Activated gamma-delta T cell (primary cell): ENCODE measurements at regions not wholly inside any gene's neighbourhood (a gene's known extent, or its start where the extent isn't known, plus 50 kb on each side); places are given as distances from the start of the nearest gene placed in this dataset.

Experiments
- DNase-seq: peaks from one replicate; lab custom pipeline; 2025; lab: John Stamatoyannopoulos, UW

DNA sequence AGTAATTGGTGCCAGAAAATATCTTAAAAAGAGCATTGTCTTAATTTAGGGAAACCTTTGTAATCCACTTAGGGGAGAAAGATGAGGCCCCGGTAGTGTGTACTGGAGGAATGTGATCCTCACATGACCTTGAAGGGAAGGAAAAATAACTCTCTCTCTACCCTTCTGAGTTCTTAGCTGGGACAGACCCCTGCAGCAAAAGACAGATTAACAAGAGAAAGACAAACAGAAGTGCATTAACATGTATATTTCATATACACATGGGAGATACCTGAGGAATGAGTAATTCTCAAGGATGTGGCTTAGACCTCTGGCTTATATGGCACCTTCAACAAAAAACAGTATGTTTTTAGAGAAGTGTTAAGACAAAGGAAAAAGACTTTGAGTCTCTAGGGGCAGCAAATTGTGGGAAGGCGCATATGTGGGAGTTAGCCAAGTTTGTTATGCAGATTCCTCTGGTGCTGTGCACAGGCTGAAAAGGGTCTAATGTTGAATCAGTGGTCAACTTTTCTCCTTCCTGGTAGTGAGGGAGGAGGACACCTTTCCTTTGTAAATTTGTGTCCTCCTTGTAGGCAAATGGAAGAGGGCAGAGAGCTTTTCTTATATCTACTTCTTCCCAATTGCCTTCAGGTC, 138.8 kb downstream of the LRRC70 start:
- DNase-seq: no peak

DNA sequence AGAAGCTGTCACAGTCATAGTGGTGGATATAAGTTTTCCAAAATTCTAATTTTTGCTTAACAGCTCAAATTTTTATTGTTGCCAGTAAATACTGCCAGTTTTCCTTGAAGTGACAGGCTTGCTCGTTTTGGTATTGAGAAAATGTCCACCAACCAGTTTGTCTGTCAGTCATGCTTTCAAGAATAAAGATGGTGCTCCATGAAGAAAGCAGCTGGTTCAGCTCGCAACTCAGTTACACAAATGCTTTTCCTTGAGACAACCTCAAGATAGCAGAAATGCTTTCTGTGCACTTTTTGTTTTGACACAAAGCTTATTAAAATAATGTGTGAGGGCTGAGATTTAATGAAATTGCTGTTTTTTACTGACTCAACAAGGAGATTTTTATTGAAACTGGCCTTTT, 135.7 kb downstream of the LRRC70 start:
- no peak for DNase-seq

DNA sequence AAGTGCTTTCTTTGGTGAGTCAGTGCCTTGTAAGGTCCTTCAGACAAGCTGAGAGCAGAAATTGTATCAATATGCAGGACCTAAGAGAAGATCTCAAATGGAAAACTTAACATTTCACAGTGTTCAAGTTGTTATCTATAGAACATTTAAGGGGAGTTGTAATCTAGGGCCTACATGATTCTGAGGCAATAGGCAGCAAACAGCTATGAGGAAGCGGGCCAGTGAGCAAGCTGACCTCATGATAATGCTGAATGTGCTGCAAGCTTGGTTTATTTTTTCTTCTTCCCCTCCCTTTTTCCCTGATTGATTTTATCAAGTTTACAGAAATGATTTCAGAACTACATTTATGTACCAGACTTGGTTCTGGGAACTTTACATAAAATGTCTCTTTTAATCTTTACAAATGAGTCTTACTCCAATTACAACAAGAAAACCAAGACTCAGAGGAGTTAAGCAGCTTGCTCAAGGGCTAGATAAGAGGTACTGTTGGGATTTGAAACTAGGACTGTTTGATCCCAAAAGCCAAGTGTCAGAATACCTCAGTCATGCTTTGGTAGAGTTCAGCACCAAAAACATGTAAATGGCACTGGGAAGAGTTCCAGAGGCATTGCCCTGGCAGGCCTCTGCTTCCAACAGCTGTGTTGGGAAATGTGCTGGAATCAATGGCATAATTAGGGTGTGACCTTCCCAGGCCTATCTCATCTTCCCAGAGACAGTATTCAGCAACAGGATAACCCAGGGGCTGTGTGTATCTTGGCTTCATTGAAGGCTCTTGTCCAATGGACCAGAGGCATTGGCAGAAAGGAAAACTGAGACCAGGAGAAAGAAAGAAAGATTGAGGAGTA, 130.1 kb downstream of the LRRC70 start:
- DNase-seq: no peak

DNA sequence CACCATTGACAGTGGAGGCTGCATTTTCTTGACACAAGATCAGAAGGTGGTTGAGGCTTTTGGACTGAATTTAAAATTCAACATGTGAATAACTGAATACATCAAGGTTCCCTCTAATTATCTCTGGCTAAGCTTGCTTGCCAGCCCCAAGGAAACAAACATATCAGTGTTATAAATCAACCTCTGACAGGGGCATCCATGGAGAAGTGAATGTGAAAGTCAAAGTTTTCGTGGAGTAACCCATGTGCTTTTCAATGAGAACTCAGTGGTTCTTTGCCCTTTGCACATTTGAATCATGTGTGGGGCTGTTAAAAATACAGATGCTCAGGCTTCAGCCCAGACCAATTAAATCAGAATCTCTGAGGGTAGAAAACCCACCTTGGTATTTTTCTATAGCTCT, 128.9 kb downstream of the LRRC70 start:
- no peak for DNase-seq

DNA sequence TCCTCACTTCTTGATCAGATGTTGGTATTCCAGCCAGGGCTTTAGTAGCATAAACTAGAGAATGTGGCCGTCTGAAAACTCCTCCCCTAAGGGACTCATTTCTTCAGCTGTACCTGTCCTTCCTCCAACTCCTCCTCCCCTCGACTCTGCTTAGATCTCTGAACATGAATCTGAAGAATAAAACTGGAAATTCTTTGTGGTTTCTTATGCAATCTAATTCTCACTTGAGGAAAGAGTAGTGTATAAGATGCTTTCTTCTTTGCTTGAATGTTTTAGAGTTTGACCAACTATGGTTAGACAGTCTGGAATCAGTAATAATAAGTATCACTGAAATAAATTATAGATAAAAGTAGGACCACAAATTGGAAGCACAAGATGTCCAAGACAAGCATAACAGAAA, 128.5 kb downstream of the LRRC70 start:
- DNase-seq: no peak

DNA sequence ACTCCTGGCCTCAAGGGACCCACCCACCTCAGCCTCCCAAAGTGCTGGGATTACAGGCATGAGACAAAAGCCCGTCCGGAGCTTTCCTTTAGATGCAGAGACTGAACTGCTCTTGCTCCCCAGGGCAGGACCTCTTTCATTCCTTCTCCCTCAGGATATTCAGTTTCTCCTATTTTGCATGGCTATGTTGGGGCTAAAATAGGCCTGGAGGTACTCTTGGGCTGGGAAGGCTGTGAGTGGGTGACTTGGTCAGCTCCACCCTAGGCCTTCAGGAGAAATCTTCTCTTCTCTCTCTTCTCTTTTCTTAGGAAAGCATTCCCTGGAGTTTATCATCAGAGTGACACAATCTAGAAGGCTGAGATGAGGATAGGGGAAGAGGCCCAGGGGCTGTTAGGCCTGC, 126.4 kb downstream of the LRRC70 start:
- no peak for DNase-seq

DNA sequence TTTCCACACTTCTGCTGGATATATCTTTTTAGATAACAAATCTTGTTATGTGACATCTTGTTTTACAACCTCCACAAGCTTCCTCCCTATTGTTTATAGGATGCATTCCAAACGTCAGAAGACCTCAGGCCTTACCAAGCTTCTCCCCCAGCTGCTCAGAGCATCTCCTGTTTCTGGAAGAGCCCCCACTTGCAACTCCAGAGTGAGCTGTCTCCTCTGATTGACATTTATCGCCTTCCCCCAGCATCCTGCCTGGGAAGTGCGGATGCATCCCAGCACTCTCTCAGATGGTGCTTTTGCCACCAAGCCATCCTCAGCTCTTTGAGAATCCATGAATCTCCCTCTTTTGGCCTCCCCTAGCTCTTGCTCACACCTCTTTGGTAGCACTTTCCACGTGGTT, 123.5 kb downstream of the LRRC70 start:
- DNase-seq: no peak

DNA sequence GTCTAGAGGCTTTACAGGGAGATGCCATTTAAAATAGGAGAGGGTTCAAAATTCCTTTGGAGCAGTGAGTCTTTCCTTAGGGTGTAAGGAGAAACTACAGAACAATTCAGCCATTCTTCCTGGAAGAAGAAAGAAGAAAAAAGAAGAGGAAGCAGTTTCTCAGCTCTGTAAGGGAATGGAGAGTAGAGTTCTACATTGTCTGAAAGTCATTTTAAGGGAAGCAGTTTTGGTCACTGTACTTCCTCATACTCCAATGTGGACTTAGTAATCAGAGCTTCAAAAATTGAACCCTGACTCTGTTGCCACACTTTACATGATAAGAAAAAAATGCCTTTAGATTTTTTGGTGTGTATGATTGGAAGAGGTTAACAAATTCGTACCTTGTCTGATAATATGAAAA, 122.4 kb downstream of the LRRC70 start:
- no peak for DNase-seq

DNA sequence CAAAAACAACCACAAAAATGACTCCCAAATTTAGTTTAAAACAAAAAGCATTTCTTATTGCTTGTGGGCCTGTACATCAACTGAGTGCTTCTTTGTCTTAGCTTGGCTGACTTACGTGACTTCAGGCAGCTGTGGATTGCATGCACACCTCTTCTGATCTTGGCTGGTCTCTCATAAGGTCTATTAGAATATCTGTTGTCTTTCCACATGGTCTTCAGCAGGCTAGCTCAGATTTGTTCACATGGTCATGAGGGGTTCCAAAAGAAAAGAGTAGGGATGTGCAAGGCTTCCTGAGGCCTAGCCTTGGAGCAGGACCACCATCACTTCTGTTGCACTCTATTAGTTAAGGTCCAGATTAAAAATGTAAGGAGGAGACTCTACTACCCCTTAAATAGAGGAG, 120.1 kb downstream of the LRRC70 start:
- DNase-seq: no peak

DNA sequence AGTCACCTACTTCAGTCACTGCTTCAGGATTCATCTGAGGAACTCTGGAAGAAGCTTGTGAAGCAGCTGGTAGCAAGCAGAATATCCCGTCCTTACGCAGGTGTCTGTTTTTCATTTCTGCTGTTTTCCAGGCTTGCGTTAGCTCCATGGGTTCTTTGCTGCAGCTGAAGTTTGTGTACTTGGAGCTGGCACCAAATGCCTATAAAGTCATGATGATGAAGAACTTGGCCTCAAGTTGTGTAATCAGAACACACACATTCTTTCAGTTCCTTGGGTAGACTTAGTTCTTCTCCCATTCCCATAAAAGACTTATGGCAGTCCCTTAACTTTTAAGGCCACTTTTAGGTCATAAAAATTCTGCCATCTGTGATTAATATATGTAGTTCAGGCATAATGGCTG, 116.7 kb downstream of the LRRC70 start:
- DNase-seq: no peak

DNA sequence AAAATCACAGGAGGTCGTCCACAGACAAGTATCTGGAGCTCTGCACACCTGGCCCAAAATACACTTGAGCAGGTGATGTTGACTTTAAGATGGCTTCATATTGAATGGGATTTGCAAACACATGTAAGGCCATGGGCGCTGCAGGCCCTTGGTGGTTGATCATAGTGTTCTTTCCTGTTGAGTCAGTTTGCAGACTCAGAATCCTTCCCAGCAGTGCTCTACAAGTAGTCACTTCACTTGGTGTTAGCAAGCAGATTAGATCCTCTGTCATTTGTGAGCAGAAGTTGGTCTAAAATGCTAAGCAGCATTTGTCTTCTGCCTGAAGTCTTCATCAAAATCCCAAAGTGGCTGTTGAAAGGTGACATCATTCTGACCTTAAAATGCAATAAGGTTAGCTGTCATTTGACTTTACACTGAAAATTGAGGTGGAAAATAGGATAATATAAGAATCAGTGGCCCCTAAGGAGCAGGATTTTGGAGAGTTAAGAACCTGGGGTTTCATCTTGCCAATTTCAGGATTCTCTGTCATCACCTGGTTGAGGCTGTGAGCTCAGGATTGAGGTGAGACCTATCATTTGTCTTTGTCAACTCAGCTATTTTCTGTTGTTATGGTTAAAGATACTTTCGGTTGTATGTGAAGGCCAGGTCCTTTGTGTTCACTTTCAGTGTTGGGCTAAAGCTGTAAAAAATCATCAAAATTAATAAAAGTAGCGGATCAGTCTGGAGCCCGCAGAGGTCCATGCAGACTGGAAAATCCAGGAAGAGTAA, 114.5 kb downstream of the LRRC70 start:
- DNase-seq: no peak

DNA sequence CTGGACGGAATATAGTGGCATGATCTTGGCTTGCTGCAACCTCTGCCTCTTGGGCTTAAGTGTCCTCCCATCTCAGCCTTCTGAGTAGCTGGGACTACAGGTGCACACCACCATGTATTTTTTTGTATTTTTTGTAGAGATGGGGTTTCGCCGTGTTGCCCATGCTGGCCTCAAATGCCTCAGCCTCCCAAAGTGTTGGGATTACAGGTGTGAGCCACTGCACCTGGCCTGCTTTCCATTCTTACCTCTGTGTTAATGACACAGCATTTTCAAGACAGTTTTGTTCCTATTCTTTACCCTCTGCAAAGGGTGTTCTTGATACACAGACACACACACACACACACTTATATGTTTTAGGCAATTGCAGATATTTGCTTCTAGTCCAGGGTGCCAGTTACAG, 113.3 kb downstream of the LRRC70 start:
- no peak for DNase-seq

DNA sequence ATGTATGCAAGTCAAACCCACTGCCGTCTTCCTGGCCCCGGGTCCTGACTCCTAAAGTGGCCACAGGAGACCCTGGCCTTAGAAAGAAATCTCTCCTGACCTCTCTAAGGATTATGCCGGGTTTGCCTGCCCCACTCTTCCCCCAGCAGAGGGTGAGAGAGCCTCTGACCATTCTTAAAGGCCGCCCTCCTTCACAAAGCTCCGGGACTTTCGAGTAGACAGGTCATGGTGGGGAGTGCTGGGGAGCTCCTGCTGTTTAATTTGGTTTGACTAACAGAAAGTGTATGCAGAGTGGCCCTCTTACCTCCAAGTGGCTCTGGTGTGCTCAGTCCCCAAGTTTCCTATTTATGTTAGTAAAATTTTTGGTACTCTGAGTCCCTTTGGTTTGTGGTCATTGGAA, 111.8 kb downstream of the LRRC70 start:
- DNase-seq: no peak

DNA sequence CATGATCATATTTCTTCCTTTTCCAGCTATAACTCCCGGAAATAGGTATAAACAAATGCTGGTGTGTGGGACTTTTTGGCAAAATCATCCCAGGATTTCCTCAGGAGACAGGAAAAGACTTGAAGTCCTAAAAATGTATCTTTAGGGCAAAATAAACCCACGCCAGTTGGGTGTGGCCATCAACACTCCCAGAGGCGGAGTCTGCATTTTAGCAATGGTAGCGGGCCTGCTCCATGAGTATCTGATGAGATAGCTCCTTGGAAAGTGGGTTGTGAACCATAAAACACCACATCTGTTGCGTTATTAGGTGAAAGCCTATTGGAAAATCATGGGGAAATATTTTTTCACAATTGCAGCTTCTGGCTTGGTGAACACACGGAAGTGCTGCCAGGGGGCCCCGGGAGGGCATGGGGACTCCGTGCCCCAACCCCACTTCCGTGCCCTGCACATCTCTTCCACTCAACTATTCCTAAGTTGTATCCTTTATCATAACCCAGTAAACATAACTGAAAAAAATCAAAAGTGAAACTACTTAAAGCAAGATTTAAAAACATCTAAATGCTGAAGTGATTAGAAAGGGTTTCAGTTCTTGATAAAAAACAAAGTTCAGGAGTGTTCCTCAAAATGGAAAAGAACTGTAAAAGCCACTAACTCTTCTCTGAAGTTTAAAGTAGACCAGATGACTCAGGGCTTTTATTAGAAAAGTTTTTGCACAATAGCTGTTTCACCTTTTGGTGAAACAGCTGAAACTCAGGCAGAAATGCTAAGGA, 111.2 kb downstream of the LRRC70 start:
- no peak for DNase-seq

DNA sequence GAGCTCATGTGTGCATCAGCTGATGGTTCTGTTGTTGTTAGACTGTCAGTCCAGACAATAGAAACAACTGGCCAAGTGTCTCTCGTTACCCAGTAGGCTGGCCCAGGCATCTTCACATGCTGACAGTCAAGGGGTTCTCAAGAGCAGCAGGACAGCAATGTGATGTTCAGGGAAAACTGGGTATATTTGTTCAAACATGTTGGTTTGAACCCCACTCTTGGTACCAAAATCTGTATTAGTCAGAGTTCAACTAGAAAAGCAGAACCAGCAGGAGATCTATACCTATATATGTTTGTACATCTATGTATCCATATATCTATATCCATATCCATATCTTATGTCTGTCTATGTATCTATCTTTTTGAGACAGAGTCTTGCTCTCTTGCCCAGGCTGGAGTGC, 108.1 kb downstream of the LRRC70 start:
- no peak for DNase-seq

DNA sequence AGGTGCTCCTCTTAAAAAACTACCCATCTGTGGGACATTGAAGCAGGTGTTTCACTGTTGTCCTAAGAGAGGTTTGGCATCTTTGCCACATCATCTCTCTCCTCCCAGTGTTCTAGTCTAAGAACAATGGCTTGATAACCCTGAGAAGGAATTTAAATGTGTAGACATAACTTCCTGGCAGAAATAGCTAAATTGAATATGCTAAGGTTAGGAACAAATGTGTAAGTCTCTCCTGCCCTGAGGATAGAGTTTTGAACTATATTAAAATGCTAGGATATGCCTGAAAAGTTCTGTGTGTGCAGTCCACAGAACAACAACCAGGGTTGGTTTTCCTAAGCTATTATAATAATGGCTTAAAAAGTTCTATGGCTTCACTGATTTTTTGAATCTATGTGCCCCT, 106.6 kb downstream of the LRRC70 start:
- DNase-seq: no peak

DNA sequence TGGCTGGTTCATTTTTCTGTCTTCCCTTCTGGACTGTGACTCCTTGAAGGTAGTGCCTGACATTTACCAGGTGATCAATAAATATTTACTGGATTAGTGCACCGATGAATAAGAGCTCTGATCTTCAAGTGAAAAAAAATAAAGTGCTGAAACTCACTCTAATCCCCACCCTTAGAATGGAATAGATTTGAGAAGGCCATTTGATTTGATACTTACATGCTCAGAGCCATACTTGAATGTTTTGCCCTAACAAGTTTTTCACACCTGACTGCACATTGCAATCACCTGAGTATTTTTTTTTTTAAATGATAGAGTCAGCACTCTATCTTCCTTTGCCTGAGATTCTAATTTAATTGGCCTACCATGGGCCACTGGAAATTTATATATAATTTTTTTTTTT, 105.7 kb downstream of the LRRC70 start:
- no peak for DNase-seq

DNA sequence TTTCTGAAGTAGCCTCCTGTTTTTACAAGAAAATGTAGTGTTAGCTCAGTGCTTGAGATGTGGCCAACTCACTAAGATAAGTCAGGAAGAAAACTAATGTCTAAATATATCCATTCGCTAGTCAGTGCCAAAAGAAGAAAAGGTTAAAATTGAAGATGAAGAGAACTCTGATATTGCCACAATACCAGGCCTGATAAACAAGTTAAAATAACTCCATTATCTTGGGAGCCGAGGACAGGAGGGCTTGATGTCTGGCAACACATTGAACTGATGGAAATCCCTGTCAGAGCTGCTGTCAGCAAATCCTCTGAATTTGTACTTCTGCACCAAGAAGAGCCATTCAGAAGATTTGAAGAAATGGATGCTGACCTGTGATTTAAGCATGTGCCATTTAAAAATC, 103.4 kb downstream of the LRRC70 start:
- DNase-seq: no peak

DNA sequence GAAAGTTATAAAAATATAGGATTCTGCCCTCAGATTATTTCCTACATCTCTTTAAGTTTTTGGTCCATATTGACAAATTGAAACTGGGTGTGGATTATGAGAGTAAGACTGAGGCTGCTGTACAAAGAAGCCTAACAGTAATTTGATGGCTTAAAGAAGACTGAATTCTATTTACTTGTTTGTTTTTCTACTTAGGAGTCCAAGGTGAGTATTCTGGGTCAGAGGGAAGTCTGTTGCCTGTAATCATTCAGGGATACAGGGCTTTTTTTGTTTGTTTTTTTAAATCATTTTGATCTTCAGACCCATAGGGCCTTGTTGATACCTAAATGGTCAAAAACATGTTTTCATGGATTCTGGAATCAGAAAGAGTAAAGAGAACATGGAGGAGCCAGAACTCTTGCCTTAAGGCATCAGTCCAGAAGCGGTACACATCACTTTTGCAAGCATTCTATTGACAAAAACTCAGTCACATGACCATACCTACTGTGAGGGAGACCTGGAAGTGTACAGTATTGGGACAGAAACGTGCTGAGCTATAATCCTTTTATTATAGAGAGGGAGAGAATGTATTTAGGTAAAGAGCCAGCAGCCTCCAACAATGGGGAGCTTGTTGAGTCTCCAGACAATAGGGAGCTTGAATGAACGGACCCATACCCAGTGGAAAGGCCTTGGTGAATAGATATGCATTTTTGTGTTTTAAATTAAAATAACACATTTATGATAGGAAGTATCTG, 102.7 kb downstream of the LRRC70 start:
- no peak for DNase-seq

DNA sequence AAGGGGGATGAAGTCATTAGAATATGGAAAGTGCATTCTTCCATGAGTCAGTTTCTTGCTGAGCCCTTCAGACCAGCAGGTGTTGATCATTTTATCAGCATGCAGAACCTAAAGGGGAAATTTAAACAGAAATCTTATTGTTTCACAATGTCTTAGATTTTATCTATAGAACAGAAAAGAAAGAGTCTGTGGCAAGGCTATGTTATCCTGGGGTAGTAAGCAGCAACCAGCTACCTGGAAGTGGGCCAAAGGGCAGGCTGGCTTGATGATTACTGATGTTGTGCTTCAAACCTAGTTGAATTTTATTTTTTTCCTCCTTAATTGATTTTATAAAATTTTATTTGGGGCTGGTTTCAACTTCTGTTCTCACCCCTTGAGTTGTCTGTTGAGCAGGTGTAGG, 101.5 kb downstream of the LRRC70 start:
- DNase-seq: no peak
